Muscle of leg (tissue), 3 donors: ENCODE measurements at regions not wholly inside any gene's neighbourhood (a gene's known extent, or its start where the extent isn't known, plus 50 kb on each side); places are given as distances from the start of the nearest gene placed in this dataset.

Experiments
- DNase-seq: peaks from one replicate; pipeline ENCODE4 v3.0.0; 2013
- H3K27ac ChIP-seq: one replicate; pipeline ENCODE4 v1.5.1; 2013; ENCODE audit warnings: mild to moderate bottlenecking, low read length, control low read depth
- H3K27me3 ChIP-seq: one replicate; pipeline ENCODE4 v1.6.1; 2013; ENCODE audit warnings: low read length; ENCODE audit not compliant: control insufficient read depth, insufficient read depth
- H3K36me3 ChIP-seq: one replicate; pipeline ENCODE4 v1.6.1; 2013; ENCODE audit warnings: low read length; ENCODE audit not compliant: control insufficient read depth, insufficient read depth
- H3K4me1 ChIP-seq: one replicate; pipeline ENCODE4 v1.6.1; 2013; ENCODE audit warnings: low read length; ENCODE audit not compliant: control insufficient read depth, insufficient read depth
- H3K4me3 ChIP-seq: one replicate; pipeline ENCODE4 v1.5.1; 2013; ENCODE audit warnings: low read length, control low read depth
- H3K9me3 ChIP-seq: replicated peaks from 2 replicates; pipeline ENCODE4 v1.6.1; 2013; ENCODE audit warnings: low read depth, low read length; ENCODE audit not compliant: control insufficient read depth
- WGBS: methylation state at CpG from one replicate; pipeline ENCODE4 v1.1.5; 2013; ENCODE audit warnings: missing lambda C conversion rate; ENCODE audit not compliant: insufficient coverage; 5-methylcytosine and 5-hydroxymethylcytosine counted together

- peaks cover 25% of the 10 kb centered on the region for H3K4me1 ChIP-seq
- no peaks in the 10 kb centered on the region for H3K27me3 ChIP-seq
- H3K9me3 ChIP-seq = no peaks in the 10 kb centered on the region
- no CpG with 5 or more reads among the region's 3 CpGs for WGBS
- no peak for DNase-seq
- H3K27ac ChIP-seq = no peak overlapping the region
- H3K4me3 ChIP-seq = no peak overlapping the region
- no peaks in the 10 kb centered on the region for H3K36me3 ChIP-seq
Observed at GRCh38 chr2:128391679-128392078, 73.0 kb upstream of the HS6ST1 start.

GRCh38 chr2:128392207-128392606 lies 73.5 kb upstream of the HS6ST1 start:
- H3K9me3 ChIP-seq = no peaks in the 10 kb centered on the region
- H3K27ac ChIP-seq = no peak overlapping the region
- WGBS = no CpG with 5 or more reads among the region's 3 CpGs
- no peak for DNase-seq
- H3K4me3 ChIP-seq = no peak overlapping the region
- H3K36me3 ChIP-seq = no peaks in the 10 kb centered on the region
- H3K27me3 ChIP-seq = no peaks in the 10 kb centered on the region
- H3K4me1 ChIP-seq = peaks cover 25% of the 10 kb centered on the region

- Histone ChIP-seq H3K4me1 (peaks cover 22% of the 10 kb centered on the region), H3K4me3 (no peak overlapping the region), H3K27me3 (no peaks in the 10 kb centered on the region), H3K27ac (no peak overlapping the region), H3K9me3 (no peaks in the 10 kb centered on the region), H3K36me3 (no peaks in the 10 kb centered on the region)
- WGBS = 79% methylated on average over 8 of the region's 11 CpGs
- no peak for DNase-seq
Observed at GRCh38 chr2:128394007-128394730, 75.5 kb upstream of the HS6ST1 start.

- H3K4me1 ChIP-seq = peaks cover 13% of the 10 kb centered on the region
- no peak for DNase-seq
- H3K9me3 ChIP-seq = no peaks in the 10 kb centered on the region
- no peaks in the 10 kb centered on the region for H3K27me3 ChIP-seq
- no peaks in the 10 kb centered on the region for H3K36me3 ChIP-seq
- no peak overlapping the region for H3K4me3 ChIP-seq
- no peak overlapping the region for H3K27ac ChIP-seq
- 72% methylated on average over 4 of the region's 10 CpGs for WGBS
Observed at GRCh38 chr2:128395196-128395595, 76.5 kb upstream of the HS6ST1 start.

- Histone ChIP-seq H3K36me3 (no peaks in the 10 kb centered on the region), H3K27me3 (no peaks in the 10 kb centered on the region), H3K4me3 (no peak overlapping the region), H3K4me1 (peaks cover 10% of the 10 kb centered on the region), H3K9me3 (no peaks in the 10 kb centered on the region), H3K27ac (no peak overlapping the region)
- WGBS = 70% methylated on average over 10 of the region's 15 CpGs
- DNase-seq = no peak
Observed at GRCh38 chr2:128395640-128396499, 77.2 kb upstream of the HS6ST1 start.

GRCh38 chr2:128396500-128396891 lies 77.8 kb upstream of the HS6ST1 start:
- Histone ChIP-seq H3K4me3 (no peak overlapping the region), H3K9me3 (no peaks in the 10 kb centered on the region), H3K27me3 (no peaks in the 10 kb centered on the region), H3K36me3 (no peaks in the 10 kb centered on the region), H3K4me1 (peaks cover 10% of the 10 kb centered on the region), H3K27ac (no peak overlapping the region)
- no peak for DNase-seq
- 13% methylated on average over 1 of the region's 7 CpGs for WGBS

GRCh38 chr2:128396946-128397345 lies 78.3 kb upstream of the HS6ST1 start:
- no CpG with 5 or more reads among the region's 2 CpGs for WGBS
- Histone ChIP-seq H3K4me3 (no peak overlapping the region), H3K4me1 (peaks cover 10% of the 10 kb centered on the region), H3K9me3 (no peaks in the 10 kb centered on the region), H3K36me3 (no peaks in the 10 kb centered on the region), H3K27me3 (no peaks in the 10 kb centered on the region), H3K27ac (no peak overlapping the region)
- no peak for DNase-seq

GRCh38 chr2:128399256-128399655 lies 80.6 kb upstream of the HS6ST1 start:
- H3K4me1 ChIP-seq = peaks cover 10% of the 10 kb centered on the region
- no peak for DNase-seq
- no peaks in the 10 kb centered on the region for H3K27me3 ChIP-seq
- H3K27ac ChIP-seq = no peak overlapping the region
- no peaks in the 10 kb centered on the region for H3K9me3 ChIP-seq
- no CpG with 5 or more reads among the region's 2 CpGs for WGBS
- H3K36me3 ChIP-seq = no peaks in the 10 kb centered on the region
- H3K4me3 ChIP-seq = no peak overlapping the region

GRCh38 chr2:128399690-128400291 lies 81.1 kb upstream of the HS6ST1 start:
- Histone ChIP-seq H3K27ac (no peak overlapping the region), H3K9me3 (no peaks in the 10 kb centered on the region)
- WGBS = 100% methylated on average over 1 of the region's 5 CpGs

GRCh38 chr2:128401680-128402079 lies 83.0 kb upstream of the HS6ST1 start:
- H3K4me1 ChIP-seq = peaks cover 3% of the 10 kb centered on the region
- no peak overlapping the region for H3K27ac ChIP-seq
- WGBS = 81% methylated on average over 4 of the region's 8 CpGs
- no peaks in the 10 kb centered on the region for H3K27me3 ChIP-seq
- no peaks in the 10 kb centered on the region for H3K9me3 ChIP-seq
- no peaks in the 10 kb centered on the region for H3K36me3 ChIP-seq
- H3K4me3 ChIP-seq = no peak overlapping the region
- no peak for DNase-seq

More at GRCh38 chr2:128399690-128400291, 81.1 kb upstream of the HS6ST1 start:
- no peak for DNase-seq
- Histone ChIP-seq H3K4me3 (no peak overlapping the region), H3K27me3 (no peaks in the 10 kb centered on the region), H3K36me3 (no peaks in the 10 kb centered on the region), H3K4me1 (peaks cover 10% of the 10 kb centered on the region)
